COR-L47 (cell line): ENCODE measurements at regions not wholly inside any gene's neighbourhood (a gene's known extent, or its start where the extent isn't known, plus 50 kb on each side); places are given as distances from the start of the nearest gene placed in this dataset.
A peak's percentile ranks its signal among the peaks of the same experiment; 100 is the strongest.
"Not testable (repeated sequence)": the region's sequence is repeated elsewhere in the genome, so short reads cannot be mapped to it uniquely, and the experiment has no call there.

Experiments used
- DNase-seq: peaks from one replicate; lab custom pipeline; 2025; lab: John Stamatoyannopoulos, UW

DNA sequence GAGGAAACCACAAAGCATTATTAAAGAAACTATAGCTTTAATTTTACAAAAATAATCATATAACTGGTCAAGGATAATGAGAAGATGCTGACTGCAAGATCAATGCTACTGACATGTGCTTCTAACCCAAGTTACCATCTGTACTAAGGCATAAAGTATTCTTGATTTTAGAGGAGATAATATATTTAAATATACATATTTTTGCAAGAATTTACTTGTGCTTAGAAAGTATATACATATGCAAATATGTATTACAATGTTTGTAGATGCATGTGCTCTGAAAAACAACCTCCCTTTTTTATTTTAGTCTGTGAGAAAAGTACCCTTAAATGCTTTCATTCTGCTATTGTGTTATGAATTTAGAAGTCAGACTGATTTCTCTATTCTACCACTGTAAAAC is 740.7 kb upstream of the SLIT2 start:
- no peak for DNase-seq

DNA sequence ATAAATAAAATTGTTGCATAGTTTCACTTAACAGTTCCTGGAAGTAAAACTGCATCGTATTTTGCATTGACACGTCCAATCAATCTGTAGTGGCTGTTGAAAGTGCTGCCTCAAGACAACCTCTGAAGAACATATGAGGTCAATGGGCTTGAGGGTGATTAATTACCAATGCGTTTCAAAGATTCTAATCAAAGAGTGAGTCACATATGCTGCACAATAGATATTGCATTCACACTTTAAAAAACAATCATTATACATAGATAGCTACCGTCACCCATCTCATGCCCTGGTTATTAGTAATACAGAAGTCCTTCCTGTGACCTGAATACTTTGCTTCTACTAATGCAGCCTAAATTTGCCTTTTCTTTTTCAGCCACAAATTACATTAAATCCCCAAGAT is 743.3 kb upstream of the SLIT2 start:
- no peak for DNase-seq

DNA sequence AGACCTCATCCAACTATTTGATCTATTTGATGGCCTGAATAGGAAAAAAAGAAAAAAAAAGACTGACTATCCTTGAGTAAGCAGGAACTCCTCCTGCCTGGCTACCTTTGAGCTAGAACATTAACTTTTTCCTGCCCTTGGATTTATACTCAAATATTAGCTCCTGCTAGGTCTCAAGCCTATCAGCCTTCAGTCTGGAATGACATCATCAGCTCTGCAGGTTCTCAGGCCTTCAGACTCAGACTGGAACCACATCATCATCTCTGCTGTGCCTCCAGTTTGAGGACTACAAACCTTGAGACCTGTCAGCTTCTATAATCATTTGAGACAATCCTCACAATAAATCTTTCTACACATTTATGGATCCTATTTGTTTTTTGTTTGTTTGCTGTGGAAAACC is 754.0 kb upstream of the SLIT2 start:
- no peak for DNase-seq

DNA sequence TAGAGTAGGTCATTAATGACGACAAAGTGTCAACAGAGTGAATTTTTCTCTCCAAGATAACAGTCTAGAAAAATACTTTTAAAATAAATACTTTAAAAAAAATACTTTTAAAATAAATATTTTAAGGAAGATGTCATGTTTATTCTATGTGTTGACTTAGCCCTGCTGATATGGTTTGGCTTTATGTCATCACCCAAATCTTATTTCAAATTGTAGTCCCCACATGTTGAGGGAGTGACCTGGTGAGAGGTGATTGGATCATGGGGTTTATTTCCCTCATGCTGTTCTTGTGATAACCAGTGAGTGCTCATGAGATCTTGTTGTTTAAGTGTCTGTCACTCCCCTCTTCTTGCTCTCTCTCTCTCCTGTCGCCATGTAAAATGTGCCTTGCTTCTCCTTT is 754.9 kb upstream of the SLIT2 start:
- no peak for DNase-seq

DNA sequence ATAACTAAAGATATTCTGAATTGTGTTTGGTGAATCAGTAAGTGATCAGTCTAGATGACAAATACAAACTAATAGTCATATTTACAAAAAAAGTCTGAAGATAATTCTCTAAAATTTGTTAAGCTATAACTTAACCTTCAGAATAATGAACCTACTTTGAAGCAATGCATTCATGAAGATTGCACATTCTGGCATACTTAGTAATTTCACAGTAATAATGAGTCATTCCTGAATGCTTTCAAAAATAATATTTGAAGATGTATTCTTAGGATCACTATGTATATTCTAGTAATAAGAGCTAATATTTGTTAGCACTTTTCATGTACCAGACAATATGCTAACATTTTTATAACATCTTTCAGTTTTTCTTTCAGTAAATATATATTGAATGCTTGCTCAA is 756.7 kb upstream of the SLIT2 start:
- no peak for DNase-seq

DNA sequence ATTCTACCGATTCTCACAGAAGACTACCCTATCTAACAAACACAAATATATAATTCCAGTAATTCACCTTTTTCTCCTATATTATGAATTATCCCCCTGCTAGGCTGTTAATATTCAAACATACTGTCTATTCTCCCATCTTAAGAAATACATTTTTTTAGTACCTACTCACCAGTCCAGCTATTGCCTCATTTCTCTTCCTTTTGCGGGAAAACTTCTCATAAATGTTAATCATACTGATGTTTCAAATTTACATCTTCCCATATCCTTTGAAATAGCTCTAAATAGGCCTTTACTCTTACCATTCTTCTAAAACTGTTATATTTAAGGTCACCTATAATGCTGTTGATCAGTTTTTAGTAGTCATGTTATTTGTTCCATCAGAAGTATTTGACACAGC is 759.1 kb upstream of the SLIT2 start:
- DNase-seq: no peak

DNA sequence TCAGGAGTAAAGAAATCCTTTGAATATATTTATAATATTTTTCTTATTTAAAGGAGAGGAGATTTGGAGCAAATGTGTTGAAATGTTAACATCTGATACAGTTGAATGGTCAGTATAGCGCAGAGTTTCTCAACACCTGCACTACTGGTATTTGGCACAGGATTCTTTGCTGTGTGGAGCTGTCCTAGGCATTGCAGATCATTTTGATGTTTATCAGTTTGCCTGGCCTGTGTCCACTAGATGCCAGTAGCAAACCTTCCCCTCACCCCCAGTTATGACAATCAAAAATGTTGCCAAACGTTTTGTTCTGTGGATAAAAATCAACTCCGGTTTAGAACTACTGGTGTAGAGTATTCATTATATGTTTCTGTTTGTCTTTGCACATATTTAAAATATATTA is 765.3 kb upstream of the SLIT2 start:
- DNase-seq: peak; percentile 50

DNA sequence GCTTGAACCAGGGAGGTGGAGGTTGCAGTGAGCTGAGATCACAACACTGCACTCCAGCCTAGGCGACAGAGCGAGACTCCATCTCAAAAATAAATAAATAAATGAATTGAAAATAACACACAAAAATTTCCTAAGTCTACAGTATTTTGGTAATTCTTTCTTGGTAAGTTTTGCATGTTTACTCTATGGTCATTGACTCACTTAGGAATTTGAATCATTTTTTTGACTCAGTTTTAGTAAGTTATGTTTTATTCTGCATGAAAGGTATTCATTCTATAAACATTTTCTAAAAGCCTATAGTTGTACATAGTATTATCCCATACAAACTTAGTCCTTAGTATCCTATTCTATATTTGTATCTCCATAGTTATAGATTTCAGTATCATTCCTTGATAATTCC is 772.9 kb upstream of the SLIT2 start:
- DNase-seq: no peak

DNA sequence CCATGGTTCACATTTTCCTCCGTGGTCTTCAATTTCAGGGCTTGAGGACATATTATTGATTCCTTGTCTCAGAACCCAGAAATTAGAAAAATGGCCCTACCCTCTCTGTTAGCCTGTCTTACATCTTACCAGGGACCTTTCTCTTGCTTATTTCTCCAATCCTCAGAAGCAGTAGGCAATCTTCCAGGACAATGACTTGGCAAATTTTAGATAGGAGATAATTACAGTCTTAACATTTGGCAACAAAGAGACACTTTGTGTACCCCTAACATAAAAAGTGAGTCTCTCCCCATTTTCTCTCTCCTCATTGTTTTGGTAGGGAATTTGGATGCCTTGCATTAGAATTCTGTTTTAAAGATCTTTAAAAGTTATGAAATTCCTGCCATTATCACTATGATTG is 778.1 kb upstream of the SLIT2 start:
- no peak for DNase-seq

DNA sequence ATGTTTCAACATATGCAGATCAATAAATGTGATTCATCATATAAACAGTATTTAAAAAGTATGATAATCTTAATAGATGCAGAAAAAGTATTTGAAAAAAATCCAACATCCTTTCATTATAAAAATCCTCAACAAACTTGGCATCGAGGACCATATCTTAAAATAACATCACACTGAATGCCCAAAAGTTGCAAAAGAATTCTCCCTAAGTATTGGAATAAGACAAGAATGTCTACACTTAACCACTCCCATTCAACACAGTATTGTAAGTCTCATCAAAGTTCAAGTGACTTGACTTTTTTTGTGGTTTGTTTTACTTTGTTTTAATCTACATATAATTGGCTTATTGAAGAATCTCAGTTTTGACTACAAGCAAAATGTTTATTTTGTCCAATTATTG is 779.0 kb upstream of the SLIT2 start:
- DNase-seq: no peak

DNA sequence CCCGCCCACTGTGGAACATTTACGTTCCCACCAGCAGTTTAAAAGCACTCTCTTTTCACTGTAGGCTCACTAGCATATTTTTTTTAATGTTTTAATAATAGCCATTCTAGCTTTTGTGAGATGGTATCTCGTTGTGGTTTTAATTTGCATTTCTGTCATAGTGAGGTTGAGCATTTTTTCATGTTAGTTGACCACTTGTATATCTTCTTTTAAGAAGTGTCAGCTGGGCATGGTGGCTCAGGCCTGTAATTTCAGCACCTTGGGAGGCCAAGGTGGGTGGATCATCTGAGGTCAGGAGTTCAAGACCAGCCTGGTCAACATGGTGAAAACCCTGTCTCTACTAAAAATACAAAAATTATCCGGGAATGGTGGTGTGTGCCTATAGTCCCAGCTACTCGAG is 781.7 kb upstream of the SLIT2 start:
- DNase-seq: not testable (repeated sequence)

DNA sequence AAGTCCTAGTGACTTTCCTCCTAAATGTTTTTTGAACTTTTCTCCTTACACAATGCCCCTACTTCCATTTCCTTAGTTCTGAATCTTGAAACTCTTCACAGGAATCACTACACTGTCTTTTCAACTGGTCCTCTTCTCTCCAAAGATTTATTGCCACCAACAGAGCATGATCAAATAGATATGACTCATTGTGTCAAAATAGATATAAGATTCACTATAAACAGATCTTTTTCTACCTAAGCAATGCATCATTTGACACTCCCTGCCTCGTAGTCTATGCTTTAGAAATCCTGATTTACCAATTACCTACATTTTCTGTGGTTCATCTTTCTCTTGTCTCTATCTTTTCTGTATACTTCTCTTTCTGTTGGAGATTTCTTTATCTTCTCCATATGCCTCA is 789.6 kb upstream of the SLIT2 start:
- DNase-seq: no peak

DNA sequence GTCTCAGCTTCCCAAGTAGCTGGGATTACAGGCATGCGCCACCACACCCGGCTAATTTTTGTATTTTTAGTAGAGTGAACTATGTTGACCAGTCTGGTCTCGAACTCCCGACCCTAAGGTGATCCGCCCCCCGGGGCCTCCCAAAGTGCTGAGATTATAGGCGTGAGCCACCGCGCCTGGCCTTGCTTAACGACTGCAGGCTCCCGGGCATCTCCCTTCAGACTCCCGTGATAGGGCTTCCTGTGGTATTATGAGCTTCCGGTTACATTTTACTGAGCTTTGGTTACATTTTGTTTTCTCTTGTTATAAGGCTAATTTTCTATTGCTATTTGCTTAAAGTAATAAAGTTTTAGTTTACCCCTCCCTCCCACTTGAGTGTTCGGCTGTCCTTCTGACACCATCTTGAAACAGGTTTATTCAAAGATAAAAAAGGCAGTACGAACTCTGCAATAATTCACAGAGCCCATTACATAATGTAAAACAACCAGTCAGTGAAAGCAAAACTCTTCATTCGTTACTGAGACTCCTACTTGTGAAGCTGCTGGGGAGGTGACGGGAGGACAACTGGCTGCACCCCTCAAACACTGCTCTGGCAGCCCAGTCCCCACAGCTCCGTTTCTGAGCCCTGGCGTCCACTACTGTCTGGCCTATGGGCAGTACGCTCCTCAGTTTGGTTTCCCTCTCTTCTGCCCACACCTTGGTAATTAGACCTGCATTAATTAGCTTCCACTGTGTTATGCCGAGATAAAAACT is 795.7 kb upstream of the SLIT2 start:
- DNase-seq: no peak

DNA sequence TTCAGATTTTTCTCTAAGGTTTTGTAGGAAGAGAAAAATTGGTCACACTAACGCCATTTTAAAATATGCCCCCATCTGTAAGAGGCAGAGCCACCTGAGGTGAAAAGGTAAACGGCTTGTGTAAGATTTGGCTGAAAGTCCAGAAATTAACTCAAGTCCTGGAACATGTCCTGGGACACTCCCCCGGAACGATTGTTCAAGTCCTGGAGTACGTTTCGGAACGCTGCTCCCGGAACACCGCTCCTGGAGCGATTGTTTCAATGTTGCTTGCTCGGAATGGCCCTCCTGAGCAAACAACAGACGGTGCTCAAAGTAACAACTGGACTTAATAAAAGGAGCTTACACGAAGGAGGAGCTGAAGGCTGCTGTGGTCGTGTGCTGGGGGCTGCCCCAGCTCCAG is 796.5 kb upstream of the SLIT2 start:
- no peak for DNase-seq

DNA sequence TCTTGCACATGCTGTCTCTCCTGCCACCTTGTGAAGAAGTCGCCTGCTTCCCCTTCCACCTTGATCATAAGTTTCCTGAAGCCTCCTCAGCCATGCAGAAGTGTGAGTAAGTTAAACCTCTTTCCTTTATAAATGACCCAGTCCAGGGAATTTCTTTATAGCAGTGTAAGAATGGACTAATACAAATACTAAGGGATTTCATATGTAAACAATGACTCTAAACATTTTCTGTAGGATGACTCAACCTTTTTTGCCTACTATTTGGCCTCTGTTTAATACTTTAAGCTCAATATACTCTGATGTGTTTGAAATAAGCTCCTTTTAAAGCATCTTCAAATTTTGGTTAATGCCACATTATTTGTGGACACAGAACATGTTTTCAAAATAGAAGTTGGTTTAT is 813.5 kb upstream of the SLIT2 start:
- no peak for DNase-seq

DNA sequence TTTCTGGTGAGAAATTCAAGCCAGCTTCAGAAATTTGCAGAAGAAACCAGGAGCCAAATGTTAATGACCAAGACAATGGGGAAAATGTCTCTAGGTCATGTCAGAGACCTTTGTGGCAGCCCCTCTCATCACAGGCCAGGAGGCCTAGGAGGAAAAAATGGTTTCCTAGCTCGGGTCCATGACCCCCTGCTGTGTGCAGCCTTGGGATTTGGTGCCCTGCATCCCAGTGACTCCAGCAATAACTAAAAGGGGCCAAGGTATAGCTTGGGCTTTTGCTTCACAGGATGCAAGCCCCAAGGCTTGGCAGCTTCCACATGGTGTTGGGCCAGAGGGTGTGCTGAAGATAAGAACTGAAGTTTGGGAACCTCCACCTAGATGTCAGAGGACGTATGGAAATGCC is 814.7 kb upstream of the SLIT2 start:
- DNase-seq: no peak

DNA sequence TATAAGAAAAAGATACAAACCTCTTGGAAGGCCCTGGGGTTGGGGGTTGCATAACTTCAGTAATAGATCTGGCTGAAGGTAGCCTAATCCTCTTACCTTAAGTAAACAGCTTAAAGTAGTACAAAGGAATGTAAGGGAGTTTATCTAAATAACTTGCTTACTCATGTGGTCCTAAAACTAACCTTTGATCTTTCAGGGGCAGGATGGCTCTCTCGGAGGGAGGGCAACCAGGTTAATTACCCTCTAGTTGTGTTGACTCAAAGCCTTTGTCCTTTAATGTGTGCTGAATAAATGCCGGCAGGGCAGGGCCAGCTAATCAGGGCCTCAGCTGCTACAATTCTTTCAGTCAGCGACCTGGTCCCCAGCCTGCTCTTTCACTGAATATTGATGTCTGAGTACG is 822.0 kb upstream of the SLIT2 start:
- DNase-seq: no peak

DNA sequence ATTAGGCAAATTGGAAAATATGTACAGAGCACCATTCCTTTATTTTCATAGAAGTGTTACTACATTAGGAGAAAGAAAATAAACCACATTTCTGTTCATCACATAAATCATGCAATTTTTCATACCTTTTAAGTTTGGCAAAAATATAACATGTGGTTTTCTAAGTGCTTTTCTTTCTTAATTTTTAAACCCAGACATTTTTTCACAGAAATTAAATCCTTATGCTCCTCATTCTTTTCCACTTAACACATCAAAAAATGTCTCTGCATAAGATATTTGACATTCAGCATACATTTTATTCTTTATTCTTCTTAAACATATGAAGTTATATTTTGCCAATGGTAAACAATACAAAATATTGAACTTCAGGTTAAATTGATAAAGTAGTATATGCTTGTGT is 826.6 kb upstream of the SLIT2 start:
- no peak for DNase-seq

DNA sequence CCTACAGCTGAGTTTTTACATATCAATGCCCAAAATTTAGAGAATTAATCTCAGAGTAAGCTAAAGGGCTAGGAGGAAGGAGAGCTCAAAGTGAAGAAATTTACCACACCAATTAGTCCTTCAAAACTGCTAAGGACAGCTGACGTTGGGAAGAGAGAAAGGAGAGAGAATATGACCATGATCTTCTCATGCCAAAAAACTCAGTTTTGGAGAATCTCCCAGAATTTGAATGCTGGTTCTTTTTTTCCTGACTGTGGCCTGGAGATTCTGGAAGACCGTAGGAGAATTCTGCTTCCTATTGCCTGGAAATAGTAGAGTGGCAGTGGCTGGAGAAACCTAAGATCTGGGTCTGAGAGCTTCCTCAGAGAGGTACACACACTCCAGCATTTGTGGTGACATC is 834.4 kb upstream of the SLIT2 start:
- no peak for DNase-seq

DNA sequence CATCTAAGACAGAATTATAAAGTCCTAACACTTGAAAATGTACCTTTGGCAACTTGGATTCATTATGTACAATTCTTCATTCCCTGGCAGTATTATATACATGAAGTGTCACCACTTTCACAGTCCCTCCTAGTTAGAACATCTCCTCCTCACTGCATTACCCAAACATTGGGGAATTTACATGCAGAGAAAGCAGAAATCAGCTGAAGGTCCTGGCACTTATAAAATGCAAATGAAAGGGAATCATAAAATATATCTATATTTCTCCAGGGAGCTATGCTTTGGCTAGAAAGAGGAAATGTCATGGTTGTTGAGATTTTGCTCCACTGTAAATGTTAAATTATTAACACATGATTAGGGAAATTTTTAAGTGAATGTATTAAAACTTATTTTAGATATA is 835.6 kb upstream of the SLIT2 start:
- DNase-seq: no peak

DNA sequence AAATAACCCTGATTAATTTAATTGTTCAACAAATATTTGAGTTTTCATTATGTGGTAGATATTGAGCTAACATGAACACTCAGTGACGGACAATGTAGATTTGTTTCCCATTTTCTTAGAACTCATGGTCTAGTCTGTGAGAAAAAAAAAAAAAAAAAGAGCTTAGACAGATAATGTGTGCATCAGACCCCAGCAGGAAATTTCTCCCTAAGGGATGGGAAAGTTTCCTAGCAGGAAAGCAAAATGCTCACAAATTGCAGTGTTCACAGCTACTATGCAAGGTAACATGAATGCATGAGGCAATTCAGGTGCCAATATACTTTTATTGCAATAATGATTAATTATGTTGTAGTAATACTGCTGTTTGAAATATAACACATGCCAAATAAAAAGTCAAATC is 843.2 kb upstream of the SLIT2 start:
- DNase-seq: no peak

DNA sequence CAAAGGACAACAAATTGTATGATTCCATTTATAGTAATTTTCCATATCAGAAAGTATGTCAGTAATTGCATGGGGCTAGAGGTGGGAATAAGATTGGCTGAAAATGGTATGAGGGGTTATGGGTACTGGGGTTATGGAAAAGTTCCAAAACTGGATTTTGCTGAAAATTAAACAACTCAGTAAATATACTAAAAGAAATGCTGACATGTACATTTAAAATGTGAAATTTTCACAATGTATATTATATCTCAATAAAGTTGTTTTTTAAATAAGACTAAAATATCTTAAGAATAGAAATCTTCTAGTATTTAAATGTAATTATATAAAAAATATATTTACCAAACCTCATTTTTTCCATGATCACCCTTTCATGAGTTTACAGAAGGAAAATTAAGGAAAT is 844.9 kb upstream of the SLIT2 start:
- DNase-seq: no peak

DNA sequence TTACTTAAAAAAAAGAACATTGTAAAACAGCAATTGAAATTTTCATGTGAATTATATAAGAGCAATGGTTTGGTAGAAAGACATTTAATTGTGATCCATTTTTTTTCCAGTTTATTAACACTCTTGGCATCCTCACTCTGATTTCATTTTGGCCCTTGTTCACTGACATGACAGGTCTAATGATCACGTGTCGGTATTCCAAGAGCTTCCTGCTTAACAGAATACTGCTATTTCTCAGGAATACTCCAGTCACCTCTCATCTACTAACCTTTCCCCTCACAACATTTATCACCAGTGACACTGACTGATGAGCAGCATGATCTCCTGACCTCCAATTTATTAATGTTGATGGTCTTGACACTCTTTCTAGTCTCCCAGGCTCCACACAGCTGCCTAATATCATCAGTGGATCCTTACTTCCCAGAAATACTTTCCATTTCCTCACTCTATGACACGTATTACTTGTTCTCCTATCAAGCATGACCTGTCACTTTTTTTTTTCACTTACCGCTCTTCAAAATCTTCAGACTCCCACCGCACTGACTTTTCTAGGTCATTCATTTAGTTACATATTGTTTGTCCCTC is 847.8 kb upstream of the SLIT2 start:
- no peak for DNase-seq

DNA sequence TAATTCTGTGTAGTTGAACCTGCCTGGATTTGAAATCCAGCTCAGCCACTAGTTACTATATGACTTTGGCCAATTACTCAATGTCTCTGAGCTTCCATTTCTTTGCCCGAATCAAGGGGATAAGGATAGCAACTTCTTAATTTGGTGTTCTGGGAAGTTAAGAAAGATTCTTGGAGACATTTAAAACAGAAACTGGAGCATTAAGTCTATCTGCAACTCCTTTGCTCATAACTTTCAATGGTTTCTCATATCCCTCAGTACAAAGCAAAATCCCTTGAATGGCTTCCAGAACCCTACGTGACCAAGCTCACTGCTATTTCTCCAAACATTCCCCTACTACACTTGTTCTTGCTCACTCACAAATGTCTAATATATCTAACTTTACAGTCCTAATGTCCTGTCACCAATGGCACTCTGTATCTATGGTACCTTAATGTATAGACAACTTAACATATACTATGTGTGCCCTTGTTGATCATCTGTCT is 849.1 kb upstream of the SLIT2 start:
- DNase-seq: no peak
